ENCODE measurements at regions not wholly inside any gene's neighbourhood (a gene's known extent, or its start where the extent isn't known, plus 50 kb on each side); places are given as distances from the start of the nearest gene placed in this dataset.

- Histone ChIP-seq H3K4me1 (ENCODE audit: insufficient read depth, low read length, poor library complexity, severe bottlenecking) (peaks cover 11% of the 10 kb centered on the region), H3K36me3 (ENCODE audit: insufficient read depth, low read length, poor library complexity, severe bottlenecking) (peaks cover 4% of the 10 kb centered on the region), H3K9me3 (ENCODE audit: low read depth, low read length, poor library complexity, severe bottlenecking) (peaks cover 8% of the 10 kb centered on the region), H3K27ac (ENCODE audit: low read depth, low read length, poor library complexity, severe bottlenecking) (no peak overlapping the region), H3K27me3 (replicated peaks; ENCODE audit: insufficient read depth, low read depth, low read length, poor library complexity) (no peaks in the 10 kb centered on the region), H3K4me3 (ENCODE audit: low read depth, low read length, poor library complexity, severe bottlenecking) (no peak overlapping the region)
- no peak for DNase-seq (ENCODE audit: low spot score)
- intact Hi-C loops (cut with micrococcal nuclease; ENCODE audit: unreplicated experiment): no loop called here
- no TSS peak for BruUV-seq (replicated peaks)
- TF ChIP-seq CTCF (conservative IDR thresholded peaks at IDR 0.05; ENCODE audit: low read depth, low read length): no peak
- CTCF ChIA-PET: no interaction called here
- POLR2A ChIA-PET (ENCODE audit: low non-redundant PET): no interaction called here
Observed at GRCh38 chr2:217291259-217291658, 431.4 kb upstream of the TNP1 start.

GRCh38 chr2:217290467-217290866 lies 430.6 kb upstream of the TNP1 start:
- DNase-seq (ENCODE audit: low spot score): no peak
- Histone ChIP-seq H3K4me3 (ENCODE audit: low read depth, low read length, poor library complexity, severe bottlenecking) (no peak overlapping the region), H3K36me3 (ENCODE audit: insufficient read depth, low read length, poor library complexity, severe bottlenecking) (no peaks in the 10 kb centered on the region), H3K27ac (ENCODE audit: low read depth, low read length, poor library complexity, severe bottlenecking) (no peak overlapping the region), H3K9me3 (ENCODE audit: low read depth, low read length, poor library complexity, severe bottlenecking) (peaks cover under 1% of the 10 kb centered on the region), H3K27me3 (replicated peaks; ENCODE audit: insufficient read depth, low read depth, low read length, poor library complexity) (no peaks in the 10 kb centered on the region), H3K4me1 (ENCODE audit: insufficient read depth, low read length, poor library complexity, severe bottlenecking) (peaks cover 11% of the 10 kb centered on the region)
- POLR2A ChIA-PET (ENCODE audit: low non-redundant PET): interaction anchor here (0.7 kb wide), 1 partner anchor 1426 kb away, joined by 3 read pairs; no protein-coding TSS in a partner anchor
- no TSS peak for BruUV-seq (replicated peaks)
- CTCF ChIA-PET: no interaction called here
- TF ChIP-seq EZH2 (IDR thresholded peaks at IDR 0.05; ENCODE audit: borderline replicate concordance, low read depth, low read length, poor library complexity, severe bottlenecking) (no peak), CTCF (conservative IDR thresholded peaks at IDR 0.05; ENCODE audit: low read depth, low read length) (no peak)
- intact Hi-C loops (cut with micrococcal nuclease; ENCODE audit: unreplicated experiment): no loop called here

- no TSS peak for BruUV-seq (replicated peaks)
- CTCF ChIA-PET: no interaction called here
- no peak for DNase-seq (ENCODE audit: low spot score)
- TF ChIP-seq CTCF (conservative IDR thresholded peaks at IDR 0.05; ENCODE audit: low read depth, low read length) (no peak), EZH2 (IDR thresholded peaks at IDR 0.05; ENCODE audit: borderline replicate concordance, low read depth, low read length, poor library complexity, severe bottlenecking) (no peak)
- peaks cover 11% of the 10 kb centered on the region for H3K4me1 ChIP-seq (ENCODE audit: insufficient read depth, low read length, poor library complexity, severe bottlenecking)
- no peak overlapping the region for H3K27ac ChIP-seq (ENCODE audit: low read depth, low read length, poor library complexity, severe bottlenecking)
- intact Hi-C loops (cut with micrococcal nuclease; ENCODE audit: unreplicated experiment): no loop called here
- no peaks in the 10 kb centered on the region for H3K9me3 ChIP-seq (ENCODE audit: low read depth, low read length, poor library complexity, severe bottlenecking)
- H3K27me3 ChIP-seq (replicated peaks; ENCODE audit: insufficient read depth, low read depth, low read length, poor library complexity): no peaks in the 10 kb centered on the region
- H3K36me3 ChIP-seq (ENCODE audit: insufficient read depth, low read length, poor library complexity, severe bottlenecking): no peaks in the 10 kb centered on the region
- H3K4me3 ChIP-seq (ENCODE audit: low read depth, low read length, poor library complexity, severe bottlenecking): no peak overlapping the region
- POLR2A ChIA-PET (ENCODE audit: low non-redundant PET): no interaction called here
Observed at GRCh38 chr2:217289907-217290280, 430.0 kb upstream of the TNP1 start.
